ENCODE measurements at regions not wholly inside any gene's neighbourhood (a gene's known extent, or its start where the extent isn't known, plus 50 kb on each side); places are given as distances from the start of the nearest gene placed in this dataset.

DNA sequence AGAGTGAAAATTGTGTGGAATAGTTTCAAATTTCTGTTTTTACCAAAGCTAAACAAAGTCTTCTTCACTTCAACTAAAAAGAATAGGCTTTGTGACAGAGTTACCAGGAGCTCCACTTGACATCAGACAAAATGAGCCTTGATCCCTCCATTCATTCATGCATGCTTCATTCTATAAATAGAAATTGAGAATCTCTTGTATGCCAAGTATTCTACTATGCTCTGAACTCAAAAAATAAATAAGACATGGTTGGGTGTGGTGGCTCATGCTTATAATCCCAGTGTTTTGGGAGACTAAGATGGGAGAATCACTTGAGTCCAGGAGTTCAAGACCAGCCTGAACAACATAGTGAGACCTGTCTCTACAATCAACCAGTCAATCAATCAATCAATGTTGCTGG, 236.6 kb upstream of the FAM83B start:
- no peak for TF ChIP-seq EZH2 (IDR thresholded peaks at IDR 0.05; ENCODE audit: borderline replicate concordance, low read depth, low read length, poor library complexity, severe bottlenecking)
- TF ChIP-seq, protein P1, sequence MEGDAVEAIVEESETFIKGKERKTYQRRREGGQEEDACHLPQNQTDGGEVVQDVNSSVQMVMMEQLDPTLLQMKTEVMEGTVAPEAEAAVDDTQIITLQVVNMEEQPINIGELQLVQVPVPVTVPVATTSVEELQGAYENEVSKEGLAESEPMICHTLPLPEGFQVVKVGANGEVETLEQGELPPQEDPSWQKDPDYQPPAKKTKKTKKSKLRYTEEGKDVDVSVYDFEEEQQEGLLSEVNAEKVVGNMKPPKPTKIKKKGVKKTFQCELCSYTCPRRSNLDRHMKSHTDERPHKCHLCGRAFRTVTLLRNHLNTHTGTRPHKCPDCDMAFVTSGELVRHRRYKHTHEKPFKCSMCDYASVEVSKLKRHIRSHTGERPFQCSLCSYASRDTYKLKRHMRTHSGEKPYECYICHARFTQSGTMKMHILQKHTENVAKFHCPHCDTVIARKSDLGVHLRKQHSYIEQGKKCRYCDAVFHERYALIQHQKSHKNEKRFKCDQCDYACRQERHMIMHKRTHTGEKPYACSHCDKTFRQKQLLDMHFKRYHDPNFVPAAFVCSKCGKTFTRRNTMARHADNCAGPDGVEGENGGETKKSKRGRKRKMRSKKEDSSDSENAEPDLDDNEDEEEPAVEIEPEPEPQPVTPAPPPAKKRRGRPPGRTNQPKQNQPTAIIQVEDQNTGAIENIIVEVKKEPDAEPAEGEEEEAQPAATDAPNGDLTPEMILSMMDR (conservative IDR thresholded peaks at IDR 0.05; ENCODE audit: low read depth, low read length) = no peak
